Cardiac fibroblast (primary cell): ENCODE measurements at regions not wholly inside any gene's neighbourhood (a gene's known extent, or its start where the extent isn't known, plus 50 kb on each side); places are given as distances from the start of the nearest gene placed in this dataset.

ENCODE experiments used
- DNase-seq, 2 donors: peaks; one replicate each; pipeline versions ENCODE4 v3.0.0 to v3.0.0-alpha.2; 2010; ENCODE audit warnings: low read depth in 2 of 2
- H3K4me3 ChIP-seq, 2 donors: replicated peaks in 1 of 2; 1 replicate in 1 of 2; 2 replicates in 1 of 2; pipeline ENCODE4 v1.5.1; 2011; ENCODE audit warnings: low read depth in 2 of 2, low read length in 2 of 2, mild to moderate bottlenecking in 2 of 2, moderate library complexity in 1 of 2
- CTCF ChIP-seq: IDR thresholded peaks from one replicate; pipeline ENCODE4 v1.5.1; 2011; ENCODE audit warnings: low read depth, mild to moderate bottlenecking, low read length, inconsistent platforms

- no peak for TF ChIP-seq CTCF
- DNase-seq: no peak
- H3K4me3 ChIP-seq: no peak overlapping the region
Observed at GRCh38 chr2:42853549-42854206, 61.3 kb upstream of the HAAO start.

- no peak overlapping the region for H3K4me3 ChIP-seq
- no peak for DNase-seq
- no peak for TF ChIP-seq CTCF
Observed at GRCh38 chr2:42852798-42853197, 60.4 kb upstream of the HAAO start.

- H3K4me3 ChIP-seq: no peak overlapping the region
- DNase-seq: no peak
- TF ChIP-seq CTCF: no peak
Observed at GRCh38 chr2:42851740-42852250, 59.4 kb upstream of the HAAO start.

- H3K4me3 ChIP-seq: no peak overlapping the region
- DNase-seq: no peak
- TF ChIP-seq CTCF: no peak
Observed at GRCh38 chr2:42851186-42851585, 58.8 kb upstream of the HAAO start.

- DNase-seq: no peak
- no peak for TF ChIP-seq CTCF
- H3K4me3 ChIP-seq: no peak overlapping the region
Observed at GRCh38 chr2:42850016-42850805, 57.8 kb upstream of the HAAO start.

- DNase-seq: no peak
- no peak for TF ChIP-seq CTCF
- no peak overlapping the region for H3K4me3 ChIP-seq
Observed at GRCh38 chr2:42849311-42849710, 56.9 kb upstream of the HAAO start.
